NCI-H446 treated with DMSO at 0.1 percent for 48 hours (cell line): ENCODE measurements at regions not wholly inside any gene's neighbourhood (a gene's known extent, or its start where the extent isn't known, plus 50 kb on each side); places are given as distances from the start of the nearest gene placed in this dataset.

Source experiments
- DNase-seq: peaks from one replicate; lab custom pipeline; 2025; lab: John Stamatoyannopoulos, UW

- no peak for DNase-seq
Observed at GRCh38 chr9:99753436-99753835, 68.2 kb upstream of the NR4A3 start.

- DNase-seq: no peak
Observed at GRCh38 chr9:99760421-99760820, 61.3 kb upstream of the NR4A3 start.

- no peak for DNase-seq
Observed at GRCh38 chr9:99762470-99762869, 59.2 kb upstream of the NR4A3 start.
